GM21367 (cell line): ENCODE measurements at regions not wholly inside any gene's neighbourhood (a gene's known extent, or its start where the extent isn't known, plus 50 kb on each side); places are given as distances from the start of the nearest gene placed in this dataset.
"Not testable (repeated sequence)": the region's sequence is repeated elsewhere in the genome, so short reads cannot be mapped to it uniquely, and the experiment has no call there.

ENCODE experiments used
- ATAC-seq: cut with Tn5 transposase; IDR thresholded peaks from one replicate; pipeline ENCODE4 v1.9.1; 2021; ENCODE audit not compliant: unreplicated experiment

GRCh38 chr5:18745988-18746615, 1111.8 kb downstream of the TAF11L14 start:
- ATAC-seq: peak; percentile 64

DNA sequence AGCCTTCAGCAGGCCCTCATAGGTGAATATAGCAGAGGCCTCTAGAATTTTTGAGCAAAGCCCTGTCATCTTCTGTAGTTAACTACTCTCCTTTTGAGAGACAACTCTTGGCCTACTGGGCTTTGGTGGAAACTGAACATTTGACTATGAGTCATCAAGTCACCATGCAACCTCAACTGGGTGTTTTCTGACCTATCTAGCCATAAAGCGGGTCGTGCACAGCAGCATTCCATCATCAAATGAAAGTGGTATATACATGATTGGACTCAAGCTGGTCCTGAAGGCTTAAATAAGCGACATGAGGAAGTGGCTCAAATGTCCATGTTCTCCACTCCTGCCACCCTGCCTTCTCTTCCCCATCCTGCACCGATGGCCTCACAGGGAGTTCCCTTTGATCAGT, 1115.5 kb downstream of the TAF11L14 start:
- no peak for ATAC-seq

- no peak for ATAC-seq
Measured at GRCh38 chr5:18752317-18752716, 1118.1 kb downstream of the TAF11L14 start.

GRCh38 chr5:18754201-18754600, 1119.9 kb downstream of the TAF11L14 start:
- no peak for ATAC-seq

- ATAC-seq: peak; percentile 86
Measured at GRCh38 chr5:18761801-18762200, 1127.5 kb downstream of the TAF11L14 start.

DNA sequence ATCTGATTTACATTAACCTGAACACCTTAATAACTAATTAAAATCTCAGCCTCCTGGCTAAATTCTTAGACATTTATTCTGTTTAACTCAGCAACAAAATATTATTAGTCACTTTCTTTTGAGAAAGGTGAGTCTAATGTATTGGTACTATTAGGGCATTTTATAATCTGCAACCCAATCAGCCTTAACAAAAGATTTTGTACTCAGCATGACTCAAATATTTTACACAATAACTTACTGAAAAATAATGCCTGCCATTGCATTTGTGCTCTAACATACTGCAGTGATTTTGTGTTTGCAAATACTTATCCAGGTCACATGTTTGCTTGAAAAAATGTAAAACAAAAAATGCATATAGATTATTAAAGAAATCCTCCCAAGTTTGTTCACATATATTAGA, 1129.9 kb downstream of the TAF11L14 start:
- no peak for ATAC-seq

DNA sequence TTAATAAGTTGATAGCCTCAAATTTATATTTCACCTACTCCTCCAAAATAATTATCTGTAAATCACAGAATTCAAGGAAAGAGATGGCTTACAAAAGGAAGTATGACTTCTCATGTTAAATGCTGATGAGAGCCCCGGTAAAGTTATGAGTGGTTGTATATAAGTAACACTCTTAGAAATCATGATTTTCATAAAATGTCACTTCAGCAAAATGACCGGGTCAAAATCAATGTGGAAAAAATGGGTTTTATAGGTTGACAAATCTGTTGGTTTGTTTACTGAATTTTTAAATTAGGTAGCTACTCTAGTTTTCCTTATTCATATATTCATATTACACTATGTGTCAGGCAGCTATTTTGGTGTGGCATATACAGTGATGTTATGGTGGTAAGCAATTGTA, 1131.0 kb downstream of the TAF11L14 start:
- ATAC-seq: no peak

- no peak for ATAC-seq
Measured at GRCh38 chr5:18771097-18771610, 1136.9 kb downstream of the TAF11L14 start.

DNA sequence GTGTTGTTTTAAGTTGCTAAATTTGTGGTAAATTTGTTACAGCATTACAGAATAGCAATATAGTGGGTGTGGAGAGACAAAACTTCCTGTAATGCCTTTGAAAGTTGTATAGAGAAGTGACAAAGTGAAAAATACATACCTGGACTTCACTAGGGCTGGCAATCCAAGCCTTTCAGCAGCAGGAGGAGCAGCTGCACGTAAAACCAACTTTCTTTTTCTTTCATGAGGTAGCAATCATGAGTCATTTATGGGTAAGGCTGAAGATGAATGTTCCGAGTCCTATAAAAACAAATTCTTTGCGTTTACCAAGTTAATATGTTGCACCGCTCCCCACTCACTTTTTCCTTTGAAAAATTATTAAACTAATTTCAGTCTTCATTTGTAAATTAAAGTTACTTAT, 1138.2 kb downstream of the TAF11L14 start:
- no peak for ATAC-seq

DNA sequence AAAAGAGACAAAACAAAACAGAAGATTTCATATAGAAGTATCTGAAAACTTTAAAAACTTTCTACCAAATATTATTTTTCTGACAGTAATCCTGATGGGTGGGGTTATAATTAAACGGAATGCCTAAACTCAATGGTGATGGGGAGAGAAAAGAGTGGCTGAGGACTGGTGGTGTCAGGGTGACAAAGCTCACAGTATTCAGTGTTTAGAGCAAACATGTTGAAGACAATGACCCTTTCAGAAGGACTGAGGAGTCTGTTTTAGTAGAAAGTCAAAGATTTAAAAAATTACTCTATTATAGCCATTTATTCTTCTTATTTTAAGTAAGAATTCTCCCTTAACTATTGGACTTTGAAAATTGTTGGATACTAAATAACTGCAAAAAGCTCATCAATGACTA, 1144.0 kb downstream of the TAF11L14 start:
- no peak for ATAC-seq

GRCh38 chr5:18789218-18789998, 1155.1 kb downstream of the TAF11L14 start:
- no peak for ATAC-seq

DNA sequence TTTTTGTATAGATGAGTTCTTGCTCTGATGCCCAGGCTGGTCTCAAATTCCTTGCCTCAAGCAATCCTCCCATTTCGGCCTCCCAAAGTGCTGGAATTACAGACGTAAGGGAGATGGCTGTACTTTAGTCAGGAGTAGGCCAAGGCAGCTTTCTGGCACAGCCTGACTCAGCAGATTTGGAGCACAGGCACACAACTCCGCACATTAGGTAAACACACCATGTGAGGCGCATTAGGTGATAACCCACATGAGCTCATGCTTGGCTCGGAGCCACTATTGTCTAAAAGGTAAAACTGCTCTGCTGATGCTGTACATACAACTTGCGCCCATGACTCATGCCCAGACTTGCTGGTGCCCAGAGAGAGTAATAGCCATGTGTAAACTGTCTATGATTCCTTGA, 1157.9 kb downstream of the TAF11L14 start:
- no peak for ATAC-seq

DNA sequence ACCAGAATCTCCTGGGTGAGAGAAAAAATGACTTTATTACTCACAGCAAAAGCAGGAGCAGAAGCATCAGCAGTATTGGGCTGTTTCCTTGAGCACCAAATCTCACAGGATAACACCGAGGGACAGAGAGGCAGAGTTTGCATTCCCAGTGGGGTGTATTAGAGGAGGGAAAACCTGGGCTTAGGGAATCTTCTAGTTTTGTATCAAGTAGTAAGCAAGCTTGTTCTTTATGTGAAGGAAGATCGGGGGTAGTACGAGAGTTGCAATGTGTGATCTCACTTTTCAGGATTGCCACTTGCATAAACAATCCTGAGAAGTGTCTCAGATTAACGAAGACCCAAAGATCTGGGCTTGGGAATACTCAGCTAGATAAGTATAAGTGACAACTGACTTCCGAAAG, 1163.0 kb downstream of the TAF11L14 start:
- ATAC-seq: no peak

DNA sequence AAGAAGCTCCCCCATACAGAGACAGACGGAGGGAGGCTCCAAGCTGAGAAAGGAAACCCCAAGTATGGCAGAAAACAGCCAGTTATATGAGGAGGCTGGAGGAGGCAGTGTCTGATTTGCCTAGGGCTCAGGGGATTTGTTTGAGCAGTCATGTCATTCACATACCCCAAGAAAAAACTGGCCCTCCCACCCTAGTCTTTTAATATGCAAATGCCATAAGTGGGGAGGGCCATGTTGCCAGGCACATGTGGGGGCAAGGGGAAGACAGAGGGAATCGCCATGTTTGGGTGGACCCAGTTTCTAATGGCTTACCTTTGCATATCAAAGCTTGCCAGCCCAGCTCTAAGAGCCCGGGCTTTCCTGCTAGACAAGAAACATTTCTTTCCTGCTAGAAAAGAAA, 1163.8 kb downstream of the TAF11L14 start:
- no peak for ATAC-seq

DNA sequence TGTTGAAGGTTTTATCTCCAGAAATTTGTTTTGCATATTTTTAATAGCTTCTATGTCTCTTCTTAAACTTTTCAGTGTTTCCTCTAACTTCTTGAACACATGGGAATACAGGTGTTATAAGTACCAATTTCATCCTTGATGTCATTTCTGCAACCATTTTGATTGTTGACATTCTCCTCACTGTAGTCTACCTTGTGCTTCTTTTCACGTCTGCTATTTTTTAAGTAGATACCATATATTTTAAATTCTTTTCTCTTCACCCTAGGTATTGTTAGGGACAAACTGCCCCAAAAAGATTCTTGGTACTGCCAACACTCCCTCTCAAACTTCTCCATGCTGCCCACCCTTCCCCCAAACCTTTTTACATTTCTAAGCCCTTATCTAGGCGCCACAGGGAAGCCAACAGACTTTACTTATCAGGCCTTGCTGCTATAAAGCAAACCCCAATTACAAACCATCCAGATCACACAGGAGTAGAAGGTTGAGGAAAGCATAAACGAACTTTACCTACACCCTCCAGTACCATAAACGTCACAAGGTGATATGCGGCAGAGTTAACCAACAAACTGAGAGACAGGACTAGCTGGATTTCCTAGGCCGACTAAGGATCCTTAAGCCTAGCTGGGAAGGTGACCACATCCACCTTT, 1165.3 kb downstream of the TAF11L14 start:
- ATAC-seq: no peak

DNA sequence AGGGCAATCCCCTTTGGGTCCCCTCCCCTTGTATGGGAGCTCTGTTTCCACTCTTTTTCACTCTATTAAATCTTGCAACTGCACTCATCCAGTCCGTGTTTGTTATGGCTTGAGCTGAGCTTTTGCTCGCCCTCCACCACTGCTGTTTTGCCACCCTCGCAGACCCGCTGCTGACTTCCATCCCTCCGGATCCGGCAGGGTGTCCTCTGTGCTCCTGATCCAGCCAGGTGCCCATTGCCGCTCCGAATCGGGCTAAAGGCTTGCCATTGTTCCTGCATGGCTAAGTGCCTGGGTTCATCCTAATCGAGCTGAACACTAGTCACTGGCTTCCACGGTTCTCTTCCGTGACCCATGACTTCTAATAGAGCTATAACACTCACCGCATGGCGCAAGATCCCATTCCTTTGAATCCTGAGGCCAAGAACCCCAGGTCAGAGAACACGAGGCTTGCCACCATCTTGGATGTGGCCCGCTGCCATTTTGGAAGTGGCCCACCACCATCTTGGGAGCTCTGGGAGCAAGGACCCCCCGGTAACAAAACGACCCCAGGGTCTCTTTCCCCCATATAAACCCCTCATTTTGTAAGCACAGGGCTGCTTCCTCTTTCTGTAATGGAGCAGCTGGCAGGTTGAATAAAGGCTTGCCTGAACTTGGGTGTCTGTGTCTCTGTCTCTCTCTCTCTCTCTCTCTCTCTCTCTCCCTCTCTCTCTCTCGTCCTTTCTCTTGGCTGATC, 1166.2 kb downstream of the TAF11L14 start:
- no peak for ATAC-seq

DNA sequence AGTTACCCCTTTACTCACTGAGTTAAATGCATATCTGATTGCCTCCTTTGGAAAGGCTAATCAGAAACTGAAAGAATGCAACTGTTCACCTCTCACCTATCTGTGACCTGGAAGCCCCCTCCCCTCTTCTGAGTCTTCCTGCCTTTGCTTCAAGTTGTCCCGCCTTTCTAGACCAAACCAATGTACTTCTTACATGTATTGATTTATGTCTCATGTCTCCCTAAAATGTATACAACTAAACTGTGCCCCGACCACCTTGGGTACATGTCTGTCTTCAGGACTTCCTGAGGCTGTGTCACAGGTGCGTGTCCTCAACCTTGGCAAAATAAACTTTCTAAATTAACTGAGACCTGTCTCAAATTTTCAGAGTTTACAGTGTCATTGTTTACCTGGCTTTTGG, 1167.2 kb downstream of the TAF11L14 start:
- not testable (repeated sequence) for ATAC-seq

GRCh38 chr5:18802336-18802735, 1168.1 kb downstream of the TAF11L14 start:
- ATAC-seq: no peak

DNA sequence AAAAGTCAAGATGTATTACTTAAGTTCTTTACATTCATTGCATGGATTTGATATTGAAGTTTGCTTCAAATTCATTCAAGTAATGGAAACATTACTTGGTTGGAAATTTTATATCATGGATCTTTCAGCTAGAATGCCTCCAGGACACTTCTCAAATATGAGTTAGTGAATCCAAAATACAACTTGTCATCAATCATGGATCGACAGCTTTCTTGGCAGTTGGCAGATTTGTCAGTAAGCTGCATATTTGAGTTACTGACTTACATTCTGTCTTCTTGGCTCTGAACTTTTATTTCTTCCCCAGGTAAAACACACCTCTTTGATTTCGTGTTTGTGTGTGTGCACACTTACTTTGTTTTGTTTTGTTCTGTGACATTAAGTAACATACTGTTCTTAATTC, 1171.1 kb downstream of the TAF11L14 start:
- no peak for ATAC-seq

GRCh38 chr5:18807256-18808149, 1173.2 kb downstream of the TAF11L14 start:
- ATAC-seq: no peak
